PC-3 (cell line): ENCODE measurements at regions not wholly inside any gene's neighbourhood (a gene's known extent, or its start where the extent isn't known, plus 50 kb on each side); places are given as distances from the start of the nearest gene placed in this dataset.

Experiments
- EZH2phosphoT487 ChIP-seq: fragments of 300-600 bp; sonication (generic); IDR thresholded peaks from 2 replicates; pipeline ENCODE4 v1.6.1; 2018; ENCODE audit warnings: mild to moderate bottlenecking, antibody characterized with exemption, low read length, borderline replicate concordance
- TF ChIP-seq, protein P1 (sequence below): fragments of 300-600 bp; sonication (generic); conservative IDR thresholded peaks from 2 replicates; pipeline ENCODE4 v1.5.1; 2017; ENCODE audit warnings: antibody characterized with exemption, low read depth, mild to moderate bottlenecking, low read length

DNA sequence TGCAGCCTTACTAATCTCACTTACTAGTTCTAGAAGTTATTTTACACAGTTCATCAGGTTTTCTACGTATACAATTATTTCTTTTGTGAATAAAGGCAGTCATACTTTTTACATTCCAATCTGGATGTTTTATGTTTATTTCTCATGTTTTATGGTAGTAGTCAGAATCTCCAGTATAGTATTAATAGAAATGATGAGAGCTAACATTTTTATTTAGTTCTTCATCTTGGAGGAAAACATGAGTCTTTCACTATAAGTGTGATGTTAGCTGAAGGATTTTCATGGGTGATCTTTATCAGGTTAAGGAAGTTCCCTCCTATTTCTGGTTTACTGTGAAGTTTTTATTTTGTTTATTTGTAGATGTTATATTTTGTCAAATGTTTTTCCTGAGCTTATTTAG, 256.1 kb upstream of the GIMD1 start:
- TF ChIP-seq, protein P1, sequence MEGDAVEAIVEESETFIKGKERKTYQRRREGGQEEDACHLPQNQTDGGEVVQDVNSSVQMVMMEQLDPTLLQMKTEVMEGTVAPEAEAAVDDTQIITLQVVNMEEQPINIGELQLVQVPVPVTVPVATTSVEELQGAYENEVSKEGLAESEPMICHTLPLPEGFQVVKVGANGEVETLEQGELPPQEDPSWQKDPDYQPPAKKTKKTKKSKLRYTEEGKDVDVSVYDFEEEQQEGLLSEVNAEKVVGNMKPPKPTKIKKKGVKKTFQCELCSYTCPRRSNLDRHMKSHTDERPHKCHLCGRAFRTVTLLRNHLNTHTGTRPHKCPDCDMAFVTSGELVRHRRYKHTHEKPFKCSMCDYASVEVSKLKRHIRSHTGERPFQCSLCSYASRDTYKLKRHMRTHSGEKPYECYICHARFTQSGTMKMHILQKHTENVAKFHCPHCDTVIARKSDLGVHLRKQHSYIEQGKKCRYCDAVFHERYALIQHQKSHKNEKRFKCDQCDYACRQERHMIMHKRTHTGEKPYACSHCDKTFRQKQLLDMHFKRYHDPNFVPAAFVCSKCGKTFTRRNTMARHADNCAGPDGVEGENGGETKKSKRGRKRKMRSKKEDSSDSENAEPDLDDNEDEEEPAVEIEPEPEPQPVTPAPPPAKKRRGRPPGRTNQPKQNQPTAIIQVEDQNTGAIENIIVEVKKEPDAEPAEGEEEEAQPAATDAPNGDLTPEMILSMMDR = no peak
- no peak for TF ChIP-seq EZH2phosphoT487
